H1 (cell line): ENCODE measurements at regions not wholly inside any gene's neighbourhood (a gene's known extent, or its start where the extent isn't known, plus 50 kb on each side); places are given as distances from the start of the nearest gene placed in this dataset.

Experiments used
- CTCF ChIA-PET: fragments of 300-600 bp; sonication (Branson Sonifier 250); formaldehyde crosslinking; loops from one replicate; lab custom pipeline; 2021; ENCODE audit not compliant: partially characterized antibody; lab: Charles Lee
- POLR2A ChIA-PET: fragments of 300-600 bp; sonication (Branson Sonifier 250); formaldehyde crosslinking; loops from one replicate; lab custom pipeline; 2021; ENCODE audit warnings: inconsistent platforms; ENCODE audit not compliant: partially characterized antibody; lab: Charles Lee
- DNase-seq, 2 experiments: peaks; one replicate each; pipeline versions ENCODE4 v3.0.0 to v3.0.0-alpha.2; 2010 to 2022; ENCODE audit warnings: low spot score in 2 of 2, low read depth in 1 of 2, mixed read lengths in 1 of 2
- FAIRE-seq: peaks from 2 replicates; lab custom pipeline; 2011; peaks lifted over from hg19 to GRCh38; lab: Jason Lieb, UNC
- H2AFZ ChIP-seq: 2 replicates; pipeline ENCODE4 v1.8.1; 2012; ENCODE audit warnings: low read length, inconsistent platforms
- H2AK5ac ChIP-seq: 2 replicates; pipeline ENCODE4 v1.6.1; 2013; ENCODE audit warnings: low read depth, low read length
- H2BK120ac ChIP-seq: replicated peaks from 2 replicates; pipeline ENCODE3; 2013; ENCODE audit warnings: low read depth, low read length, inconsistent platforms
- H2BK12ac ChIP-seq: 2 replicates; pipeline ENCODE4 v1.6.1; 2013; ENCODE audit warnings: low read depth, low read length
- H2BK15ac ChIP-seq: 2 replicates; pipeline ENCODE4 v1.6.1; 2013; ENCODE audit warnings: low read length
- H2BK20ac ChIP-seq: 2 replicates; pipeline ENCODE4 v1.6.1; 2013; ENCODE audit warnings: low read length
- H2BK5ac ChIP-seq: 2 replicates; pipeline ENCODE4 v1.6.1; 2013; ENCODE audit warnings: low read depth, low read length
- H3K14ac ChIP-seq: 2 replicates; pipeline ENCODE4 v1.6.1; 2013; ENCODE audit warnings: inconsistent platforms; ENCODE audit not compliant: insufficient read length
- H3K18ac ChIP-seq: 2 replicates; pipeline ENCODE4 v1.6.1; 2013; ENCODE audit warnings: low read length; ENCODE audit errors: extremely low read depth
- H3K23ac ChIP-seq: 2 replicates; pipeline ENCODE4 v1.6.1; 2013; ENCODE audit warnings: inconsistent platforms; ENCODE audit not compliant: insufficient read length
- H3K23me2 ChIP-seq: 2 replicates; pipeline ENCODE4 v1.6.1; 2013; ENCODE audit warnings: low read depth, low read length
- H3K27ac ChIP-seq: 2 replicates; pipeline ENCODE4 v1.6.1; 2011; ENCODE audit warnings: low read depth, low read length, inconsistent platforms
- H3K27me3 ChIP-seq, 4 experiments: replicated peaks in 1 of 4; 1 replicate in 1 of 4; 2 replicates in 3 of 4; pipeline versions ENCODE4 v1.6.1 to v1.8.1; 2011 to 2013; ENCODE audit warnings: low read length in 3 of 4, mild to moderate bottlenecking in 3 of 4, inconsistent platforms in 2 of 4, mixed read lengths in 2 of 4, moderate library complexity in 1 of 4; ENCODE audit not compliant: control insufficient read depth in 3 of 4, insufficient read depth in 3 of 4; ENCODE audit errors: extremely low read depth in 1 of 4
- H3K36me3 ChIP-seq, 4 experiments: 2 replicates each; pipeline versions ENCODE4 v1.6.1 to v1.8.1; 2011 to 2013; ENCODE audit warnings: mild to moderate bottlenecking in 4 of 4, low read length in 3 of 4, moderate library complexity in 2 of 4, control low read depth in 1 of 4, inconsistent platforms in 1 of 4; ENCODE audit not compliant: insufficient read depth in 4 of 4, control insufficient read depth in 2 of 4
- H3K4ac ChIP-seq: replicated peaks from 2 replicates; pipeline ENCODE3; 2013; ENCODE audit warnings: low read length, low read depth, mixed read lengths, inconsistent platforms; ENCODE audit not compliant: insufficient read length
- H3K4me1 ChIP-seq, 4 experiments: replicated peaks in 1 of 4; 1 replicate in 1 of 4; 2 replicates in 3 of 4; pipeline versions ENCODE4 v1.6.1 to v1.8.1; 2011 to 2013; ENCODE audit warnings: low read length in 3 of 4, inconsistent platforms in 2 of 4, mixed read lengths in 1 of 4; ENCODE audit not compliant: insufficient read depth in 4 of 4, control insufficient read depth in 3 of 4
- H3K4me2 ChIP-seq, 2 experiments: 2 replicates each; pipeline versions ENCODE4 v1.6.1 to v1.8.1; 2011 to 2013; ENCODE audit warnings: low read depth in 2 of 2, low read length in 2 of 2, control low read depth in 1 of 2, inconsistent platforms in 1 of 2, mild to moderate bottlenecking in 1 of 2; ENCODE audit not compliant: insufficient read depth in 1 of 2
- H3K4me3 ChIP-seq, 4 experiments: fragments of 200-600, 300-600 bp in 1 of 4; sonication (generic), shearing (Covaris generic), sonication (Bioruptor Twin) in 1 of 4; 2 replicates each; pipeline versions ENCODE4 v1.5.1 to v1.8.1; 2011 to 2016; ENCODE audit warnings: low read length in 4 of 4, low read depth in 3 of 4, control low read depth in 2 of 4, inconsistent platforms in 2 of 4, mild to moderate bottlenecking in 2 of 4, mixed read lengths in 1 of 4, moderate library complexity in 1 of 4; ENCODE audit not compliant: insufficient read depth in 2 of 4; ENCODE audit errors: extremely low read depth in 1 of 4
- H3K56ac ChIP-seq: replicated peaks from 2 replicates; pipeline ENCODE3; 2013; ENCODE audit warnings: low read depth, mild to moderate bottlenecking, mixed read lengths, low read length, inconsistent platforms; ENCODE audit not compliant: insufficient read length
- H3K79me1 ChIP-seq: 2 replicates; pipeline ENCODE4 v1.6.1; 2013; ENCODE audit warnings: low read depth, low read length, control low read depth
- H3K79me2 ChIP-seq, 2 experiments: 2 replicates each; pipeline versions ENCODE4 v1.6.1 to v1.8.1; 2012 to 2013; ENCODE audit warnings: low read length in 2 of 2, mild to moderate bottlenecking in 2 of 2, inconsistent platforms in 1 of 2; ENCODE audit not compliant: insufficient read depth in 2 of 2, control insufficient read depth in 1 of 2
- H3K9ac ChIP-seq, 4 experiments: replicated peaks in 1 of 4; 1 replicate in 1 of 4; 2 replicates in 3 of 4; pipeline versions ENCODE4 v1.6.1 to v1.8.1; 2011 to 2013; ENCODE audit warnings: low read depth in 3 of 4, low read length in 3 of 4, control low read depth in 2 of 4, mild to moderate bottlenecking in 2 of 4, moderate library complexity in 2 of 4, inconsistent platforms in 1 of 4; ENCODE audit errors: extremely low read depth in 1 of 4
- H3K9me3 ChIP-seq, 2 experiments: 2 replicates each; pipeline versions ENCODE4 v1.6.1 to v1.8.1; 2012 to 2013; ENCODE audit warnings: mild to moderate bottlenecking in 2 of 2, moderate library complexity in 2 of 2, control low read depth in 1 of 2, inconsistent platforms in 1 of 2, low read depth in 1 of 2, low read length in 1 of 2, mixed read lengths in 1 of 2; ENCODE audit not compliant: insufficient read depth in 2 of 2
- H4K20me1 ChIP-seq, 2 experiments: replicated peaks in 1 of 2; 2 replicates each; pipeline versions ENCODE3 to v1.8.1; 2011 to 2013; ENCODE audit warnings: inconsistent platforms in 2 of 2, low read length in 2 of 2, mild to moderate bottlenecking in 1 of 2; ENCODE audit not compliant: insufficient read depth in 2 of 2, control insufficient read depth in 1 of 2
- H4K5ac ChIP-seq: 2 replicates; pipeline ENCODE4 v1.6.1; 2013; ENCODE audit warnings: low read length, low read depth, mixed read lengths, inconsistent platforms; ENCODE audit not compliant: insufficient read length
- H4K8ac ChIP-seq: 2 replicates; pipeline ENCODE4 v1.8.0; 2013; ENCODE audit warnings: mild to moderate bottlenecking, moderate library complexity, low read length, inconsistent platforms; ENCODE audit not compliant: insufficient read depth; ENCODE audit errors: extremely low read depth
- H4K91ac ChIP-seq: replicated peaks from 2 replicates; pipeline ENCODE3; 2013; ENCODE audit warnings: low read length, mixed read lengths, inconsistent platforms; ENCODE audit not compliant: insufficient read length
- CTBP2 ChIP-seq: IDR thresholded peaks from 2 replicates; pipeline ENCODE4 v1.7.0; 2011; ENCODE audit warnings: borderline replicate concordance, mild to moderate bottlenecking, moderate library complexity, mixed read lengths, low read length; ENCODE audit not compliant: insufficient read depth, insufficient read length
- RBBP5 ChIP-seq: IDR thresholded peaks from 2 replicates; pipeline ENCODE4 v1.7.1; 2012; ENCODE audit warnings: low read depth, mild to moderate bottlenecking, inconsistent platforms, low read length, moderate library complexity, borderline replicate concordance
- SP1 ChIP-seq: IDR thresholded peaks from 2 replicates; pipeline ENCODE4 v1.6.1; 2011; ENCODE audit warnings: low read depth, low read length
- SRF ChIP-seq: IDR thresholded peaks from 2 replicates; pipeline ENCODE4 v1.6.1; 2011; ENCODE audit warnings: mild to moderate bottlenecking, low read depth, low read length, moderate library complexity
- WGBS, 2 experiments: shearing (Covaris generic) in 1 of 2; methylation state at CpG; one replicate each; pipeline versions ENCODE4 v1.1.6 to v1.1.7; 2013 to 2015; ENCODE audit warnings: low lambda C conversion rate in 2 of 2, mixed read lengths in 2 of 2, inconsistent platforms in 1 of 2, low coverage in 1 of 2, missing lambda C conversion rate in 1 of 2; ENCODE audit not compliant: insufficient replicate concordance in 2 of 2, insufficient coverage in 1 of 2, insufficient read length in 1 of 2; ENCODE audit errors: extremely low coverage in 1 of 2, missing lambda C conversion rate in 1 of 2; 5-methylcytosine and 5-hydroxymethylcytosine counted together

GRCh38 chr4:127052742-127053141 lies 580.0 kb upstream of the INTU start:
- no peak overlapping the region for H3K4ac ChIP-seq
- no peak overlapping the region for H3K18ac ChIP-seq
- no peaks in the 10 kb centered on the region for H3K23me2 ChIP-seq
- H3K27ac ChIP-seq: no peak overlapping the region
- H3K4me2 ChIP-seq: no peak overlapping the region
- H3K4me1 ChIP-seq: peaks cover 0 to 9% (median 0%) of the 10 kb centered on the region in 4 experiments; a peak in 1 of 7 replicates
- H2AK5ac ChIP-seq: no peak overlapping the region
- no peaks in the 10 kb centered on the region for H3K9me3 ChIP-seq
- no peak overlapping the region for H2AFZ ChIP-seq
- no peak overlapping the region for H4K8ac ChIP-seq
- no peak overlapping the region for H3K14ac ChIP-seq
- no peak overlapping the region for H3K4me3 ChIP-seq
- no peak overlapping the region for H2BK20ac ChIP-seq
- TF ChIP-seq CTBP2: no peak
- no peak for TF ChIP-seq SP1
- TF ChIP-seq RBBP5: no peak
- TF ChIP-seq SRF: no peak
- 80% methylated on average over 1 of the region's 1 CpG; no CpG with 5 or more reads in 1 of the 2 experiments for WGBS, 2 experiments
- H2BK15ac ChIP-seq: no peak overlapping the region
- H2BK120ac ChIP-seq: no peak overlapping the region
- no peak overlapping the region for H4K5ac ChIP-seq
- H4K20me1 ChIP-seq: no peaks in the 10 kb centered on the region
- ChIA-PET CTCF (interaction anchor here (0.6 kb wide), 1 partner anchor 355 kb away, joined by 3 read pairs; no protein-coding TSS in a partner anchor), POLR2A (no interaction called here)
- no peaks in the 10 kb centered on the region for H3K36me3 ChIP-seq
- no peak overlapping the region for H4K91ac ChIP-seq
- H2BK5ac ChIP-seq: no peak overlapping the region
- H3K23ac ChIP-seq: no peak overlapping the region
- H2BK12ac ChIP-seq: no peak overlapping the region
- H3K79me1 ChIP-seq: no peaks in the 10 kb centered on the region
- H3K56ac ChIP-seq: no peak overlapping the region
- H3K27me3 ChIP-seq: no peaks in the 10 kb centered on the region
- H3K9ac ChIP-seq: no peak overlapping the region
- FAIRE-seq (no peak), DNase-seq (no peak)
- H3K79me2 ChIP-seq: no peaks in the 10 kb centered on the region
